BLaER1 treated with 17β-estradiol and CSF1 and Interleukin-3, amounts not matched to agents 10 nM and 100 nM (cell line): ENCODE measurements at regions not wholly inside any gene's neighbourhood (a gene's known extent, or its start where the extent isn't known, plus 50 kb on each side); places are given as distances from the start of the nearest gene placed in this dataset.

ENCODE experiments used
- H3K27ac ChIP-seq, 11 experiments: shearing (Covaris generic); formaldehyde crosslinking; 2 replicates each; pipeline ENCODE4 v1.8.1; 2022
- H3K27me3 ChIP-seq, 11 experiments: shearing (Covaris generic); formaldehyde crosslinking; 2 replicates each; pipeline ENCODE4 v1.8.1; 2022
- H3K36me3 ChIP-seq, 11 experiments: shearing (Covaris generic); formaldehyde crosslinking; 2 replicates each; pipeline ENCODE4 v1.8.1; 2022
- H3K4me1 ChIP-seq, 10 experiments: shearing (Covaris generic); formaldehyde crosslinking; 2 replicates each; pipeline ENCODE4 v1.8.1; 2022
- H3K4me2 ChIP-seq, 11 experiments: shearing (Covaris generic); formaldehyde crosslinking; 2 replicates each; pipeline ENCODE4 v1.8.1; 2022
- H3K4me3 ChIP-seq, 10 experiments: shearing (Covaris generic); formaldehyde crosslinking; 2 replicates each; pipeline ENCODE4 v1.8.1; 2022
- H3K9ac ChIP-seq, 11 experiments: shearing (Covaris generic); formaldehyde crosslinking; 2 replicates each; pipeline ENCODE4 v1.8.1; 2022
- H3K9me3 ChIP-seq, 11 experiments: shearing (Covaris generic); formaldehyde crosslinking; replicated peaks in 1 of 11; 2 replicates each; pipeline ENCODE4 v1.8.1; 2022
- H4K20me1 ChIP-seq, 11 experiments: shearing (Covaris generic); formaldehyde crosslinking; 2 replicates each; pipeline ENCODE4 v1.8.1; 2022
- Cebpa-rat ChIP-seq, 11 experiments: shearing (Covaris generic); IDR thresholded peaks; 2 replicates each; pipeline ENCODE4 v1.8.1; 2022

DNA sequence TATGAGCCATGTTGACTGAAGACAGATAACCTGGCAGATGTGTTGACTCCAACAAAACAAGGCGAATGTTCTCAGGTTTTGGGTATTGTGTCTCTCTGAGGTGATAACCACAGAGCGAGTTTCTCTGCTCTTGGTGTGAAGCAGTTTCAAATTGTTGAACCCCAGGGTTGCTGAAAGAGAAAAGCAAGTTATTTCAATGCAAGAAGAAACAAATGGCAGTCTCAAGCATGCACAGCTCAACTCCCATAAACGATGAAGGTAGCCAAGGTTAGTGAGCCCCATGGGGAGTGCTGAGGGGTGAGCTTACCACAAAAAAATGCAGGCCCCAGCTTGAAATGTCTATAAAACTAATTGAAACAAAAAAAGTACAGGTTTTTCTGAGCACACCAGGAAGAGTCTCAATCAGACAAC lies 220.8 kb upstream of the DAPK1 start:
- H3K9ac ChIP-seq = 0 out of 22 replicates have a peak overlapping the region, but pooled peaks of 1 of the 11 experiments have one; percentile 13
- H3K4me2 ChIP-seq = peak overlapping the region; percentile 19 to 74 (median 56); a peak in 21 of 22 replicates
- TF ChIP-seq Cebpa-rat (IDR thresholded peaks at IDR 0.05) = no peak
- no peaks in the 10 kb centered on the region for H3K9me3 ChIP-seq
- peaks cover 73 to 94% (median 80%) of the 10 kb centered on the region in 11 experiments for H3K27me3 ChIP-seq
- H4K20me1 ChIP-seq = peaks cover 0 to 5% (median 0%) of the 10 kb centered on the region in 11 experiments; a peak in 2 of 22 replicates
- H3K4me3 ChIP-seq = no peak overlapping the region
- H3K4me1 ChIP-seq = peaks cover 13 to 48% (median 22%) of the 10 kb centered on the region in 10 experiments
- H3K27ac ChIP-seq = peak overlapping the region in 10 of 11 experiments; percentile 7 to 70 (median 28); a peak in 16 of 22 replicates
- no peaks in the 10 kb centered on the region for H3K36me3 ChIP-seq

DNA sequence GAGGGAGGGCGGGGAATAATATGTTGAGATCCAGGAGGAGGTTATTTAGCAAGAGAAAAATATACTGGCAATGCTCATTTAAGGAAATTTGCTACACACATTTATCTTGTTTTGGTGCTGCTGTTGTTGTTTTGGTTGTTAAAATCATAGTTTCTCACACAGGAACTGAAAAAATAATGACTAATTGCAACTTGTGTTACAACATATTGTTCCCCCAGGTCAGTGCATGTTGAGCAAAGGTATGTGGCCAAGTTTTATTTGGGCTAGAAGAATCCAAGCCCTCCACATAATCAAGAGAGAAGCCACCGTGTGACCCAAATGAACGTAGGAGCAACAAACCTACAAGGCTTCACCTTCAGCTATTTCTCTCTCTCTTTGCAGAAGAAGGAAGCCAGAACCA lies 220.3 kb upstream of the DAPK1 start:
- H4K20me1 ChIP-seq = peaks cover 0 to 5% (median 0%) of the 10 kb centered on the region in 11 experiments; a peak in 2 of 22 replicates
- H3K36me3 ChIP-seq = no peaks in the 10 kb centered on the region
- no peaks in the 10 kb centered on the region for H3K9me3 ChIP-seq
- peaks cover 71 to 94% (median 80%) of the 10 kb centered on the region in 11 experiments for H3K27me3 ChIP-seq
- peaks cover 13 to 43% (median 20%) of the 10 kb centered on the region in 10 experiments for H3K4me1 ChIP-seq
- no peak overlapping the region for H3K9ac ChIP-seq
- peak overlapping the region in 10 of 11 experiments; percentile 7 to 70 (median 28); a peak in 12 of 22 replicates for H3K27ac ChIP-seq
- peak overlapping the region; percentile 19 to 74 (median 56); a peak in 18 of 22 replicates for H3K4me2 ChIP-seq
- no peak for TF ChIP-seq Cebpa-rat (IDR thresholded peaks at IDR 0.05)
- no peak overlapping the region for H3K4me3 ChIP-seq

DNA sequence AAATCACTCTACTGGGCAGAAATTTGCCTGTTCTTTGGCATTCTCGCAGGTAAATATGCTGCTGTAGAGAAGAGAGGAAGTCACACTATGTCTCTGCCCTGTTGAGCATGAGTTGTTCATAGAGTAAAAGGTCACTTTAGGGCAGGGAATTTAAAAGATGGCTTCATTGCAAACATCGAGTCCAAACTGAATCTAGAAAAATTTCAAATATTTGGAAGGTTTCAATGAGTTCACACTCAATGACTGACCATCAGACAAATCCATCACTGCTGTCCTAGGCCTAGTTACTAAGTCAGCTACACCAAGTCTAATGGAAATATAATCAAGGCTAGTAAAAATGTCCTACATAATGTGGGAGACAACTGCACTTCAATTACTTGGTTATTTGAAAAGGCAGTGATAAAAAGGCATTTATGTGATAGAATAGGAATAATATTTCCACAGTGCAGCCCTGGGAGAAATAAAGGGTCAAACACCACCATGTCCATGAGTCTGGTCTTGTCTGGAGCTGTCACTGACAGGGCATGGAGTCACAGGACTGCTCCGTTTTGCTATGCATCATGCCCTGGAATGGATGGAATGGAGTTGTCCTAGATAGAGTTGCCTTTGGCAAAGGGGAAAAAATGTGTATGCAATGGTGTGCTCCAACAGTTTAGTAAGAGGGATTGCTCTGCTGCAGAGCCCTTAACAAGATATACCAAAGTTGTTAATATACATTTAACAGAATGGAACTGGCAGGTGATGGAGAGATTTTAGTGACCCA lies 218.5 kb upstream of the DAPK1 start:
- peaks cover 13 to 34% (median 20%) of the 10 kb centered on the region in 10 experiments for H3K4me1 ChIP-seq
- no peak overlapping the region for H3K9ac ChIP-seq
- no peak overlapping the region for H3K27ac ChIP-seq
- peaks cover 0 to 5% (median 0%) of the 10 kb centered on the region in 11 experiments; a peak in 2 of 22 replicates for H4K20me1 ChIP-seq
- no peak overlapping the region for H3K4me3 ChIP-seq
- TF ChIP-seq Cebpa-rat (IDR thresholded peaks at IDR 0.05) = no peak
- no peak overlapping the region for H3K4me2 ChIP-seq
- H3K27me3 ChIP-seq = peaks cover 55 to 92% (median 65%) of the 10 kb centered on the region in 11 experiments
- H3K36me3 ChIP-seq = no peaks in the 10 kb centered on the region
- no peaks in the 10 kb centered on the region for H3K9me3 ChIP-seq

DNA sequence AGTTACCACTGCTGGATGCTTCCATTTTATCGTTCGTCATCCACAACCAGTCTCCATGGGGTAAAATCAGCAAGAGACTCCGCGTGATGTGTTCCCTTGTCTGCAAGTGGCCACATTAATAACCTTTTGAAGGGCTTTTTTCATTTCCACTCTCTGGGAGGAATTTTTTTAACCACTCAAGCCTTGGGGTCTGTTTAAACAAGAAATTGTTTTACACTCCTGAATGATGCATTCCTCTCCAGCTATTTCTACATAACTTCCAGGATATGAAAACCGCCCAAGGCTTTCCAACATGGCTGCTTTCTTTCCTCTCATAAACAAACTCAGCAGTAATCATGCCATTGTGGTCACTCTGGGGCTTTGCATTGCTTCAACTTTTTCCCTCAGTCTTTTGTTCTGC lies 217.2 kb upstream of the DAPK1 start:
- no peak for TF ChIP-seq Cebpa-rat (IDR thresholded peaks at IDR 0.05)
- Histone ChIP-seq H3K4me2 (no peak overlapping the region), H3K9me3 (no peaks in the 10 kb centered on the region), H3K27ac (no peak overlapping the region), H3K9ac (no peak overlapping the region), H4K20me1 (peaks cover 0 to 3% (median 0%) of the 10 kb centered on the region in 11 experiments; a peak in 1 of 22 replicates), H3K4me3 (no peak overlapping the region), H3K36me3 (no peaks in the 10 kb centered on the region), H3K4me1 (peaks cover 13 to 28% (median 20%) of the 10 kb centered on the region in 10 experiments), H3K27me3 (peaks cover 42 to 88% (median 52%) of the 10 kb centered on the region in 11 experiments)

DNA sequence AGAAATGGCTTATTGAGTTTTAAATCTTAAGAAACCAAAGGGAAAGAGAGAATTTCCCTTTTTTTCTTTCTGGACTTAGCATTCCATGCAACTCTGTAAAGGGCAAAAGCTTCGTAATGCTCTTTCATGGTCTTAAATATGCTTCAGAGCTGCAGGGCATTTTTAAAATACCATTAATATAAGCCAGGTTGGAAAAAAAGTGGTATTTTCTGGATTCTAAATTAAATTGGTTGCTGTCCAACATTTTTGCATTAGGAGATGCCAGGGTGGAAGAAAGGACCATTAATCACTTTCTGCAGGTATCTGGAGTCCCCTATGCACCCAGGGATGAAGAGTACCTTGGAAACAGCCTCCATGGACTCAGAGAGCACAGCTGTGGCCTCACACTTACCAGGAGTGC lies 215.1 kb upstream of the DAPK1 start:
- no peak overlapping the region for H3K4me3 ChIP-seq

DNA sequence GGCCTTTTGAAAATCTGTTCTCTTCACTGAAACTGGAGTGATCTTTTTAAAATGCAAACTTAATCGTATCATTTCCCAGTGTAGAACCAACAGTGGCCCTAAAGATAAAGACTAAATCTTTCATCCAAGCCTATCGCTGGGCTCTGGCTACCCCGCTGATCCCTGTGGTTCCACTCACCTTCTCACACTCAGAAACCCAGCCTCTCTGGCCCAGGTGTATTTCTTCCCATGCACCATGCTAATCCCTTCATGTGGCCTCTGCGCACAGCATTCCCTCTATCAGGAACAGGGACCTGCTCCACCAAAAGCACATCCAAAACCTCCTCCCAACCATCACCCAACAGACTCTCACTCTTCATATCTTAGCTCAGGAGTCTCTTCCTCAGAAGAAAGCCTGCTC lies 214.1 kb upstream of the DAPK1 start:
- no peak overlapping the region for H3K9ac ChIP-seq
- H4K20me1 ChIP-seq = no peaks in the 10 kb centered on the region
- TF ChIP-seq Cebpa-rat (IDR thresholded peaks at IDR 0.05) = no peak
- H3K4me2 ChIP-seq = no peak overlapping the region
- H3K4me3 ChIP-seq = no peak overlapping the region
- H3K36me3 ChIP-seq = no peaks in the 10 kb centered on the region
- H3K27ac ChIP-seq = no peak overlapping the region
- H3K9me3 ChIP-seq = no peaks in the 10 kb centered on the region
- H3K27me3 ChIP-seq = peaks cover 20 to 86% (median 28%) of the 10 kb centered on the region in 11 experiments; a peak in 21 of 22 replicates
- H3K4me1 ChIP-seq = no peaks in the 10 kb centered on the region

More for the DNA sequence above, 215.1 kb upstream of the DAPK1 start:
- no peaks in the 10 kb centered on the region; a peak in 1 of 22 replicates for H4K20me1 ChIP-seq
- peaks cover 0 to 7% (median under 1%) of the 10 kb centered on the region in 10 experiments; a peak in 7 of 20 replicates for H3K4me1 ChIP-seq
- H3K4me2 ChIP-seq = no peak overlapping the region
- no peak overlapping the region for H3K9ac ChIP-seq
- no peaks in the 10 kb centered on the region for H3K9me3 ChIP-seq
- H3K36me3 ChIP-seq = no peaks in the 10 kb centered on the region
- H3K27me3 ChIP-seq = peaks cover 30 to 94% (median 38%) of the 10 kb centered on the region in 11 experiments
- H3K27ac ChIP-seq = no peak overlapping the region
- no peak for TF ChIP-seq Cebpa-rat (IDR thresholded peaks at IDR 0.05)

DNA sequence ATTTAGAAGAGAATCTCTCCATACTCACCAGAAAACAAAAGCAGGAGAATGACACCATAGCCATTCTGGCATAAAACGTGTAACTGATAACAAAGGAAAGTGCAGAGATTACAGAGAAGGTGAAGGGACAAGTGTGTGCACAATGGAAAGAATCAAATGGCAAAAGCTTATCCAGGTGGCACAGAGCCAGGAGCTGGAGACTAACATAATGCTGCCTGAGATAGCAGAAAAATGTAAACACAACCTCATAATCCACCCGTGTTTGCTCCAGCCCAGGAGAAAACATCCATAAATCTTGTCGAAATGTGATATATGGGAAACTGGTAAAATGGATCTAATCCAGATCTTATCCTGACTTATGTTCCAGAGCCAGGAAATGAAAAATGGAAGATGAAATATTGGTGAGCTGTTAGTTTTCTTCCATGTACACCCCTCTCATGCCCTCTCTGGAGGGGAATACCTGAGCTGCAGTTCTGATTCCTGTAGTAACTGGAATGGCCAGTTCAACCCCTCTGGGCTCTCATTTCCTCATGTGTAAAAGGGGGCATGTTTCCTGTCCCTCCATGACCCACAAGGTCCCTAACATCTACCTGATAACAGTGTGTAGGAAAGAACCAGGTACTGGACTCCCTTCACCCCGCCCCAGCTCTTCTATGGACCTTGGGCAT lies 212.3 kb upstream of the DAPK1 start:
- no peak overlapping the region for H3K27ac ChIP-seq
- no peak overlapping the region for H3K9ac ChIP-seq
- H3K27me3 ChIP-seq = peaks cover 2 to 72% (median 10%) of the 10 kb centered on the region in 11 experiments; a peak in 16 of 22 replicates

DNA sequence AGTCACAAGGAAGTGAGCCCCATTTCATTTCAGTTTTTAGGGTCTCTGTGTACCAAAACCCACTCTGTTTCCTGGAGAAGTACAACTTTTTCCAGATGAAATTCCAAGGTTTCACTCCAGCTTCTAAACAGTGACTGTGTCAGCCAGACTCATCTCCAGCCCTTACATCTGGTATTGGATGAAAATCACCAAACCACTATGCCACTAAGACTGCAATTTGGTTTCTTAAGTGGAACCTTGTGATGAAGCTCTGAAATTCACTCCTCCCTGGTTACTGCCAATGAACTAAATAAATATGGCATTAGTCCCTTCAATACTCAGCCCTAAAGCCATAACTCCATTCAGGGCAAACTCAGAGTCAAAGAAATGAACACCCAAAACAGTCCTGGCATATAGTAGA lies 211.2 kb upstream of the DAPK1 start:
- H3K27me3 ChIP-seq = peaks cover 0 to 60% (median 0%) of the 10 kb centered on the region in 11 experiments; a peak in 10 of 22 replicates
- no peak for TF ChIP-seq Cebpa-rat (IDR thresholded peaks at IDR 0.05)
- H3K9ac ChIP-seq = no peak overlapping the region
- no peaks in the 10 kb centered on the region for H3K9me3 ChIP-seq
- H3K36me3 ChIP-seq = no peaks in the 10 kb centered on the region
- H3K4me2 ChIP-seq = no peak overlapping the region
- no peaks in the 10 kb centered on the region for H4K20me1 ChIP-seq
- no peaks in the 10 kb centered on the region for H3K4me1 ChIP-seq
- H3K27ac ChIP-seq = no peak overlapping the region
- no peak overlapping the region for H3K4me3 ChIP-seq

More for the DNA sequence above, 212.3 kb upstream of the DAPK1 start:
- no peaks in the 10 kb centered on the region for H3K9me3 ChIP-seq
- no peaks in the 10 kb centered on the region for H4K20me1 ChIP-seq
- H3K4me1 ChIP-seq = no peaks in the 10 kb centered on the region
- no peak for TF ChIP-seq Cebpa-rat (IDR thresholded peaks at IDR 0.05)
- no peak overlapping the region for H3K4me3 ChIP-seq
- H3K36me3 ChIP-seq = no peaks in the 10 kb centered on the region
- no peak overlapping the region for H3K4me2 ChIP-seq
